ENCODE measurements at regions not wholly inside any gene's neighbourhood (a gene's known extent, or its start where the extent isn't known, plus 50 kb on each side); places are given as distances from the start of the nearest gene placed in this dataset.
A peak's percentile ranks its signal among the peaks of the same experiment; 100 is the strongest.

- DNase-seq (ENCODE audit: low spot score), result no peak
Measured at GRCh38 chr14:22337521-22337920, 251.5 kb downstream of the DAD1 start.

DNA sequence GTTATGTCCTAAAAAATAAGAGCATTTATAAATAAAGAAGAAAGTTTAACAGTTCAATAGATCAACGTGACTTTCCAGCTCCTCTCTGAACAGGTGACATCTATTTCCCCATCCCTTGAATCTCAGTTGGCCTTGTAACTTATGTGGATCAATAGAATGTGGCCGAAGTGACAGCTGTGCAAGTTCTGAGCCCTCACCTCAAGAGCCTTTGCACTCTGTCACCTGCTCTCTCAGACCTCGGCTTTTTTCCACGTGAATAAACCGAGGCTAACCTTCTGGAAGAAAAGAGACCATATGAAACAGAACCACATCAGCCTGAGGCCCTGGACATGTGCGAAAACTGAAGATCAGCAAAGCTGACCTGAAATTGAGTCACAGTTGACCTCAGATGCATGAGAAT lies 253.0 kb downstream of the DAD1 start:
- DNase-seq (ENCODE audit: low spot score), result no peak

- DNase-seq (ENCODE audit: low spot score), result no peak
Measured at GRCh38 chr14:22334627-22335026, 254.4 kb downstream of the DAD1 start.

GRCh38 chr14:22334275-22334577 lies 254.8 kb downstream of the DAD1 start:
- no peak for DNase-seq (ENCODE audit: low spot score)

DNA sequence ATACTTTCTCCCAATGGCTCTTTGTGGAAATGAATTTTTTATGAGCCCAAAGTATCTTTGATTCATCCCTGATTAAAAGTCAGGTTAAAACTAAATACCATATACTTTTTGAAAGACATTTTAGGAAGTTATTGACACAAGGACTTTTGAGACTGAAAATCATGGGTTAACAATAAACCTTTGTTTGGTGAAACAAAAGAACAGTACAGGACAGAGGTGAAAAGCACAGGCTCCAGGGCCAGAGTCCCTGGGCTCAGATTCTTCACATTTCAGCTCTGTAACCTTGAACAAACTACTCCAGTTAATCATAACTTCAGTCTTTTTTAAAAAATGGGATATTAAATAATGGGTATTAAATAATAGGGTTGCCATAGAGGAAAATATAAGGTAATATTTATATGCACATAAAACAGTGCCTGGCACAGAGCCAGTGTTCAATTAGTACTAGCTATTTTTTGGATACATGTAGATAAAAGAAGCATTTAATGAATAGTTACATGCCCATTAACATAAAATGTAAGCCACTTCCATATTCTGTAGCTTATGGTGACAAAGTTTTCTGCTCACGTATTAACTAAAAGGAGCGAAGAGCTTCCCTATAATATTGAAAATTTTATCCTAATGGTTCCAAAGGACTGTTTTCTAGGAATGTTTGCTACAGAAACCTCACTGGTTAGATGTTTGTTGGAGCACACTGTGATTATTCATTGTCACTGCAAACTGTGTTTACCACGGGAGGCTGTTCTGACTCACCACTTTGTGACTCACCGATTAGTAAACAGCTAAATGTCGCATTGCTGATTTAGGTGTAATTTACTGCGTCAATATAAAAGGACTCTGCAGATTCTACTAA lies 255.4 kb downstream of the DAD1 start:
- DNase-seq (ENCODE audit: low spot score), result no peak

GRCh38 chr14:22332686-22333421 lies 256.2 kb downstream of the DAD1 start:
- no peak for DNase-seq (ENCODE audit: low spot score)

DNA sequence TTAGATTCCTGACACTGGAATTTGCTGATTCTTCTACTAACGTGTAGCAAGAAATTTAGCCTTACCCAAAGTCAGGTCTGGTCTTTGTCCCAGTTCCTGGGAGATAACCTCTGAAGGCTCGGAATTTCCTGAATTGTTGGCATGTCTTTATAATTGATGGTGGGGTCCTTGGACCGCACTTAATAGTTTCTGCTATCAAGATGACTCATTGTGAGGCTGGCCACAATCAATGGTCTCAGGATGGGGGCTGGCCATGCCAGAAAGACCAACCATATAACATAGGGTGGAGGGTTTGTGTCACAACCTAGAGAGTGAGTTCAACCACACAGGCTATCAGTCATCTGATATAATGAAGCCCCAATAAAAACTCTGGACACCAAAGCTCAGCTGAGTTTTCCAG lies 259.7 kb downstream of the DAD1 start:
- DNase-seq (ENCODE audit: low spot score), result no peak

DNA sequence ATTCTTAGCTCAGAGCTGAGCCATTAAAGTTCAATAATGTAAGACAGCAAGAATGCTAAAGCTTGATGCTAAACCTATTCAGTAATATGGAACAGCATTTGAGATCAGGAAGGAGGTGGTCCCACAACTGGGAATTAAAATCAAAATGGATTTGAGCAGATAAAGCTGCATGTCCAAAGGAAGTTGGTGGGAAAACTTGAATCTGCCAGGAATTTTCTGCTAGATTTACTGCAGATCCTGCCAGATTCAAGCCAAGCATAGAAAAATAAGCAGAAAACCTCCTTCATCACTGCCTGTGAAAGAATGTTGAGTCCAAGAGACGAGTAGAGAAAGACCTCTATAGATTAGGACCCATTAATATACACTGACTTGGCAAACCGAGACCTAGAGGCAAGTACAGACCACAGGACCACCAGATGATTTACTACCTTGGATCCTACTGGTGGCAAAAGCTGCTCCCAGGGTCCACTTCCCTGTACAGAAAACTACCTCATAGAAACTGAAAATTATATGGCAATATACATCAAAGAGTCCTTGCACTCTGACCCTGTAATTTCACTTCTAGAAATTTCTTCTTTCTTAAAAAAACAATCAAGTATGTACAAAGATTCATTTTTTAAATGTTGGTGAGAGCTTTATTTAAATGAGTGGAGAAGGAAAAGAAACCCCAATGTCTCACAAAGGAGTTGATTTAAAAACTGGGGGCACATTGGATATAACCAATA lies 263.2 kb downstream of the DAD1 start:
- DNase-seq (ENCODE audit: low spot score), result no peak

DNA sequence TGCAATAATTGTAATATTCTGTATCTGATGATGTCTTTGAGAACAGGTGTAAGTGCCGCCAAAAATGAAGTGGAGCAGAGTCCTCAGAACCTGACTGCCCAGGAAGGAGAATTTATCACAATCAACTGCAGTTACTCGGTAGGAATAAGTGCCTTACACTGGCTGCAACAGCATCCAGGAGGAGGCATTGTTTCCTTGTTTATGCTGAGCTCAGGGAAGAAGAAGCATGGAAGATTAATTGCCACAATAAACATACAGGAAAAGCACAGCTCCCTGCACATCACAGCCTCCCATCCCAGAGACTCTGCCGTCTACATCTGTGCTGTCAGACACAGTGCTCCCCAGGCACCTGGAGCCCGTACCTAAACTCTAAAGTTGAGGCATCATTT lies 268.7 kb downstream of the DAD1 start:
- no peak for DNase-seq (ENCODE audit: low spot score)

DNA sequence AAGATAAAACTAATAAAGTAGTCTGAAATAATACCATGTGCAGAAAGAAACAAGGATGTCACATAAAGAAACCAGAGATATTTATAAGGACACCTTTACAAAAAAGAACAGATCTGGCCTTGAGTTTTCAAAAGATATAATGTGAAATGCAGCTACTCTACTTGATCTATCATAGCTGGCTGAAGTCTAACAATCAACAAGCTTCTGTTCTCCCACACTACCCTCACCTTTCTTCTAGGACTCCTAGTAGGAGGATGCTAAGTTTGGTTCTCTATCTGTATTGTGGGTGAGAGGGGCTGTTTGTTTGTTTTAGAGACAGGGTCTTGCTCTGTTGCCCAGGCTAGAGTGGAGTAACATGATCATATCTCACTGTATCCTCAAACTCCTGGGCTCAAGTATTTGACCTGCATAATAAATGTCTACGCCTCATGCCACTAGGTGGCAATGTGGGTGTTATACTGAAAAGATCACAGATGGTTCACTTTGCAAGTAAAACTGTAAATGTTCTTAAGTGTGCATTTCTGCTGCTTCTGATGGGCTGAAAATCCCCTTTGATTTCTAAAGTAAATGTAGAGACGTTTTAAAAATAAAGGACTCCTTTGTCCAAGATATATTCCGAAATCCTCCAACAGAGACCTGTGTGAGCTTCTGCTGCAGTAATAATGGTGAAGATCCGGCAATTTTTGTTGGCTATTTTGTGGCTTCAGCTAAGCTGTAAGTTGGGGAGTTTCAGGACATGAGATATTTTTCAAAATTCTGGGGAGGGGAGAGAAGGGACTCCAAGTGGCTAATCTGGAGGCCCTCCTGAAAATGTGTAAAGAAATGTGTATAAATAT lies 269.3 kb downstream of the DAD1 start:
- DNase-seq (ENCODE audit: low spot score), result no peak

DNA sequence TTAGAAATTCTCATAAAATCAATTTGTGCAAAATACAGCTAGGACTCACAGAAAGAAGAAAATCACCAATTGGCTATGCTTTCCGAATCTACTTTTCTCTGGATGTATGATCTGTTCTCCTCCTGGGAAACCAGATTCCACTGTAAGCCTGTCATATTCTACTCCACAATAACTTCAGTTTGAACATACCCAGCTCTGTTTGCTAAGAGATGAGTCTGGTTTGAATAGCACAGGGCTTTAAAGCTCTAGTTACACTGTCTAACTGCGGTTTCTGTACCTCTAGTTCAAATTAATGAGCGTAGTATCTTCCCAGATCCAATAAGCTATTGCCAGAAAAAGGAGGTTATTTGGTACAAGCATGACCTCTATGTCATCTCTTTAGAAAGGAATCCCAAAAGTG lies 270.1 kb downstream of the DAD1 start:
- DNase-seq (ENCODE audit: low spot score), result no peak

- DNase-seq (ENCODE audit: low spot score), result no peak
Measured at GRCh38 chr14:22316473-22316872, 272.6 kb downstream of the DAD1 start.

DNA sequence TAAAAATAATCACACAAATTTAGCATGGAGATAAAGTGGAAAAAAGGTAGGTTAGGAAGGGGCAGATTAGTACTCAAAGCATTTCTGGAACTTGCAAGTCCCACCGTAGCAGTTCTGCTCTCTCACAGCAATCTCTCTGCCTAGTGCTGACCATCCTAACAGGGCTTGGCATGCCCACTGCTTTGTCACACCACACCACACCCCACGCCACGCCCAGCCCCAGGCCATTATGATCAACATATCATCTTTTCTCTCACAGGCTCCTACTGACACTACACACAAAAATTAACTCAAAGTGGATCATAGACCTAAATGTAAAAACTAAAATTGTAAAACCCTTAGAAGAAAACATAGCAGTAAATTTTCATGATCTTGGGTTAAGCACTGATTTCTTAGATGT lies 273.7 kb downstream of the DAD1 start:
- no peak for DNase-seq (ENCODE audit: low spot score)

- peak; percentile 16 for DNase-seq (ENCODE audit: low spot score)
Measured at GRCh38 chr14:22314183-22314820, 274.7 kb downstream of the DAD1 start.

- DNase-seq (ENCODE audit: low spot score), result no peak
Measured at GRCh38 chr14:22313172-22313801, 275.7 kb downstream of the DAD1 start.

GRCh38 chr14:22311636-22312035 lies 277.4 kb downstream of the DAD1 start:
- DNase-seq (ENCODE audit: low spot score), result no peak

DNA sequence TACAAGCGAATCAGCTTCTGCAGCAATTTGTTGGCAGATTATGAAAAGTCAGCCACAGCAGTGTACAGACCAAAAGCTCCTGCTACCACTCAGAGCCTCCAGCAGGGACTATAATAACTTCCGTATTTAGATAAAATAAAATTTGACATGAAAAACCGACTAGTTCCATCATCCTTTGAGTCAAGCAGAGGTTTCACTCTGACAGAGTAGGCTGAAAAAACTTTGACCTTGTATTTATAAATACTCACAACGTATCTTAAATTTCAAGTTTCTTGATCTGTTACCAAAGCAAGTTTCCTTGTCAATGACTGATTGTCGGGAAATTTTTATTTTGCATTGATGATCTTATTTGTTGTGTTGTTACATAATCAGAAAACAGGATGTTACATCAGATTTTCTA lies 283.4 kb downstream of the DAD1 start:
- no peak for DNase-seq (ENCODE audit: low spot score)

- no peak for DNase-seq (ENCODE audit: low spot score)
Measured at GRCh38 chr14:22304326-22304725, 284.7 kb downstream of the DAD1 start.

- DNase-seq (ENCODE audit: low spot score), result no peak
Measured at GRCh38 chr14:22303589-22304195, 285.3 kb downstream of the DAD1 start.

- DNase-seq (ENCODE audit: low spot score), result no peak
Measured at GRCh38 chr14:22300646-22301045, 288.4 kb downstream of the DAD1 start.

- no peak for DNase-seq (ENCODE audit: low spot score)
Measured at GRCh38 chr14:22297376-22297775, 291.6 kb downstream of the DAD1 start.

Data from activated CD4-positive, alpha-beta T cell treated with anti-CD3 and anti-CD28 coated beads, Interleukin-2, Interleukin-4, amounts not matched to agents 100 ng/mL and 50 ng/mL, durations not matched to agents 16 hours and 8 hours (primary cell).